Stimulated activated CD8-positive, alpha-beta memory T cell treated with anti-CD3 and anti-CD28 coated beads, Interleukin-12 subunit alpha, Interleukin-12 subunit beta, amount 100 ng/mL, for 1 hour (primary cell): ENCODE measurements at regions not wholly inside any gene's neighbourhood (a gene's known extent, or its start where the extent isn't known, plus 50 kb on each side); places are given as distances from the start of the nearest gene placed in this dataset.
"Not testable (repeated sequence)": the region's sequence is repeated elsewhere in the genome, so short reads cannot be mapped to it uniquely, and the experiment has no call there.

Experiments
- DNase-seq: peaks from one replicate; pipeline ENCODE4 v3.0.0-alpha.2; 2020; ENCODE audit warnings: low read depth

DNA sequence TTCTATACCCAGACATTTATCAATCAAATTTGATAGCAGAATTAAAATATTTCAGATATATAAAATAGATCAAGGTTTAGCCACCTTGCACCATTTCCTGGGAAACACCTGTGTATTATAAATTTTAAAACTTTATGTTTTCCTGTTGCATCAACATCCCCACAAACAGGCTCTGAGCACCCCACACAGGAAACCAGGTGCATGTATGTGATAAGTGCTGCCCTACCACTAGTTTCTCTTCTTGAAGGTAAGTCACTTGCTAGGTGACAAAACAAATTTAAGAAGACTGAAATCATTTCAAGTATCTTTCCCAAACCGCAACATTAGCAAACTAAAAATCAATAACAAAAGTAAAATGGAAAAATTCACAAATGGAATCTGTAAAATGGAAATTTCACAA, 496.1 kb upstream of the CCDC54 start:
- DNase-seq, result no peak

DNA sequence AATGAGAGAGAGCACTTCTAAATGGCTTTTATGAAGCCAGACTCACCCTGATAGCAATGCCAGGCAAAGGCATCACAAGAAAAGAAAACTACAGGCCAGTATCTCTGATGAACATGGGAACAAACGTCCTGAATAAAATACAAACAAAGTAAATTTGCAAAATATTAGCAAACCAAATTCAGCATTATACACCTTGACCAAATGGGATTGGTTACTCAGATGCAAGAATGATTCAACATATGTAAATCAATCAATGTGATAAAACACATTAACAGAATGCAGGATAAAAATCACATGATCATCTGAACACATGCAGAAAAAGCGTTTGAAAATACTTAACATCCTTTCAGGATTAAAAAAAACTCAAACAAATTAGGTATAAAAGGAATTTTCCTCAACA, 494.9 kb upstream of the CCDC54 start:
- no peak for DNase-seq

GRCh38 chr3:106906074-106906473, 471.2 kb upstream of the CCDC54 start:
- DNase-seq, result no peak

GRCh38 chr3:106908181-106908938, 468.9 kb upstream of the CCDC54 start:
- no peak for DNase-seq

- no peak for DNase-seq
These were observed 464.0 kb upstream of the CCDC54 start for GRCh38 chr3:106913111-106913698.

- DNase-seq, result no peak
These were observed 463.3 kb upstream of the CCDC54 start for GRCh38 chr3:106913966-106914365.

DNA sequence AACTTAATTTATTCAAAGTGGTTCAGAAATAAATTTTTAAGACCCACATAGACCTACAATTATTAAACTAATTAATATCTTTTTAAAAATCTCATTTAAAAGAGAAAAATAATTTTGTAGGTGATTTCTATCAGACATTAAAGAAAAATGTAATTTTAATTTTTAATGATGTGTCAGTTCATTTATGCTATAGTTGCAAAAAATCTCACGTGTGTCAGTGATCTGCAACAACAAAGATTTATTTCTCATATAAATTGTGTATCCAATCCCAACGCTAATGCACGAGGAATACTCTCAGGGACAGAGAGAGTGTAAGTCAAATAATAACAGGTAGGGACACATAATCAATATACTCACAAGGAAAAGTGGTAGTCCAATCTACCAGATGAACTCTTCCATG, 456.6 kb upstream of the CCDC54 start:
- no peak for DNase-seq

DNA sequence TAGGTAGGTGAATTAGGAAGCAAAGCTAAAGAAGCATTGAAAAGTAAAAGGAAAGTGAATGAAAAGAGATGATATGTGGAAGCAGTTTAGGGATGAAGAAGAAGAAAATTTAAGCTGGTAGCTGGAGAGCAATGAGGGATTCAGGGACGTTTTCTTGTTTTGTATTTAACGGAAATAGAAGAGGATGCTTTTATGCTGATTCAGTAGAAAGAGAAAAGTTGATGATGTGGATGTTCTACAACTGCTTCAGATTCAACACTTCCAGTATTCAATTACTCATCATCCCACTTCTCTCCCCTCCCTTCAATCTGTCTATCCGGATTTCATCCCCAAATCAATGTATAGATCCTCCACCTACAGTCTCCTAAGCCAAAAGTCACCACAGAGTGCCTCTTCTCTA, 448.2 kb upstream of the CCDC54 start:
- DNase-seq, result no peak

GRCh38 chr3:106930086-106930485, 447.2 kb upstream of the CCDC54 start:
- DNase-seq, result no peak

- DNase-seq, result no peak
These were observed 445.3 kb upstream of the CCDC54 start for GRCh38 chr3:106931904-106932303.

GRCh38 chr3:106936337-106936736, 440.9 kb upstream of the CCDC54 start:
- no peak for DNase-seq

DNA sequence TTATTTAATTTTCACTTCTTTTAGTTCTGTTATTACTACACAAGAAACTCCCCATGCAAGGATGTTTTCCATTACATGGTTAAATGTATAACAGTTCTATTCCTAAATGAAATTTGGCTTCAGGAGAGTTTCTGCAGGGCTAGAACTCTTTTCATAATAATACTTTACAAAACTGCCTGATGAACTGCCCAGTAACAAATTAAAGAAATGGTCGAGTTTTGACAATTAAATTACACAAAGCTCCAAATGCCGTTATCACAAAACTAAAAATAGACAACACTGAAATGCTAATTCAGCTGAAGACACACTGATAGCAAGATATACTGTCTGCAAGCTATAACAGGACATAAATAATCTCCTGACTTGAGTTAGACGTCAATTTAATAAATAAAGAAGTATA, 435.2 kb upstream of the CCDC54 start:
- DNase-seq, result no peak

GRCh38 chr3:106943071-106943470, 434.2 kb upstream of the CCDC54 start:
- no peak for DNase-seq

DNA sequence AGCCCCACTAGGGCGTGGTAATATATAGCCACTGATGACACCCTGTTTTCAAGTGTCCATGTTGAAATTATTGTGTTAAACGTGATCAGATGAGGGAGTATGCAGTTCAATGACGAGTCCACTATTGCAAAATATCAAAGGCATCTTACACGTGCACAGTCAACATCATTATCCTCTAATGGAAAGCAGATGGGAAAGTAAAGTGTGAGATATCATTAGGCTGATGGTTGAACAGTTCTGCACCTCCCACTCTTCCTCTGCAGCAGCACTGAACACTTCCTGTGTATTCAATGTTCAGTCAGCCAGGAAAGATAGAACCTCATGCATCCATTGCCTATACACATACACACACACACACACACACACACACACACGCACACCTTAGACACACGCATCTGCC, 431.8 kb upstream of the CCDC54 start:
- DNase-seq, result no peak

DNA sequence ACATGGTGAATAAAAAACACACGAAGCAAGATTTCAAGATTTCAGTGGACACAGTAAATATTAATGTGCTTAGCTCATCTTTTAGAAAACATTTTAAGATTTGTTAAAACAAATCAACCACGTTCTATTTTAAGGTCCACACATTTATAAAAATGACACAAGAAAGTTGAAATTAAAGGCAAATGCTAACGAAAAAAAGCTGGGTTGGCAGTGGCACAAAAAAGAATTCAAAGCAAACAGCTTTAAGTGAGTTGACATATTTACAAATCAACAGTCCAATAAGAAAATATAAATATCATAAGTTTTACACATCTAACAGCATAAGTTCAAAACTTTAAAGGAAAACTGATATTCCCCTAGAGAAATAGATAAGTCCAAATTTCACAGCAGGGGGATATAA, 430.4 kb upstream of the CCDC54 start:
- DNase-seq, result no peak

DNA sequence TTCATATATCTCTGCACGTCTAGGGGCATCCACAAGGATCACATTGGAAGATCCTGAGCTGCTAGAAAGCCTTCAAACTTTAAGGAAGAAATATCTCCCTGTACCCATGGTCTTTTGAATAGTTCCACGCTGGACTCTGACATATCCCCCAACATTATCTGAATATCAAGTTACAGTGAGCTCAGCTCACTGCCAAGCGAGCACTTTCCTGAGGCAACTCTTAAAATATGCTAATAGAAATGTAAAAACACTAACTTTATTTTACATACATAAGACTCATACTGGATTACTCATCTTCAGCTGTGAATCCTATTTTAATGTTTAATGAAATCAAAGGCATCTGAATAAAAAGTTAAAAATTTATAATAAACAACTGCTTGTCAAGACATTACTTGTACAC, 420.2 kb upstream of the CCDC54 start:
- no peak for DNase-seq

DNA sequence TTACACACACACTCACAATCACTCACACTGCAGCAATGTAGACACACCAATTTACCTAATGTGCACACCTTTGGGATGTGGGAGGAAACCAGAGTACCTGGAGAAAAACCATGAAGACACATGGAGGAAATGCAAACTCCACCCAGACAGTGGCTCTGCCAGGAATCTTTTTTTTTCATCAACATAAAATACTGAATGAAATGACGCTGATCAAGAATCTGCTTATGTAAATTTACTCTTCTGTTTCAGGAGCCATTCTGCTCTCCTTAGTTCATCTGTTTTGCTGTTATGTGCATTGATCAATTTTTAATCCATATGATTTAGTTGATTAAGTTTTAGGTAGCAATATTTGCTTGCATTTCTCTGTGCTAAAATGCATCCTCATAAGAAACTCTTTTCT, 414.2 kb upstream of the CCDC54 start:
- DNase-seq, result no peak

DNA sequence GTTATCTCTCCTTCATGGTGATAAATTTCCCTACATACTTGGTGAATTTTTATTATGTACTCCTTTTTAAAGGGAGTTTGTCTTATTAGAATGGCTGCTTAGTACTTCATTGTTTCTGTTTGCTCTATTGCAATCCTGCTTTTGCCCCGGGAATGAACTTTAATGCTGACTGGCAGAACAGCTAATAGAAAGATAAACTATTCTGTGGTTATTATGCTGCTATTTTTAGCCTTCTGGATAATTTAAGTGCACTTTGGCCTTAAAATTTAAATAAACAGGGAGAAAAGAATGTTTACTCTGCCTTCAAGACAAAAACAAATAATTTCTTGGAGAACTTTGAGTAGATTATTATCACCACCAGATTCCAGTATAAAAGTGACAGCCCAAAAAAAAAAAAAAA, 413.8 kb upstream of the CCDC54 start:
- no peak for DNase-seq

DNA sequence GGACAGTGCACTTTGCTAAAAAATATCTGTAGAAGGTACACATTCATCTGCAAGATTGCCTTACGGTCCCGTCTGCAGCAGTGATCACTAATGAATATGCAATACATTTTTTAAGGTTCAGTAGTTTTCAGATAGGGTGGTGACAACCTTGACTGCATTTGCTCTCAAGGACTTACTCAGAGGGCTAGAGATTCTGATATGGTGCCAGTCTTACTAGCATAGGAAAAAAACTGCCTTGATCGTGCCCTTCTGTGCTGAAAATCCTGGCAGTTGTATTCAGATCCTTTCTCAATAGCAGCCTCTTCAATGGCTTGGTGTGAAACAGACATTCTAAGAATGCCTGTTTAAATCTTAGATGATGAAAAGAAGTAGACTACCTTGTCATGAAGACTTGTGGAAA, 411.9 kb upstream of the CCDC54 start:
- no peak for DNase-seq

DNA sequence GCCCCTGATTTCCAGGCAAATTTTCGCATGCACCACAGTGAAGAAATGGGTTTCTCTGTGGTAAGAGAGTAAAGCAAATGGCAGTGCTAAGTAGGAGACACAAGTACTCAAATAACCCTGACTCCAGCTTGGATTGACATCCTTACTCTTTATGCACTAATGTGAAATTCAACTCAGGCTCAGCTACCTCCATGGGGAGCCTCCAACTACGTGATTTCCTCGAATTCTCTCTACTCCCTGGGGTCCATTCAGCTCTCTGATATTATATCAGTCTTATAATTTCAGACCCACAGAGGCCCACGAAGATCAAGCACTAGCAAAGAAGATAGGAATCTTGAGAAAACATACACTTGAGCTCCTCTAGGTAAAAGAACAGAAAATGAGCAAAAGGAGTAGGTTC, 407.6 kb upstream of the CCDC54 start:
- no peak for DNase-seq

DNA sequence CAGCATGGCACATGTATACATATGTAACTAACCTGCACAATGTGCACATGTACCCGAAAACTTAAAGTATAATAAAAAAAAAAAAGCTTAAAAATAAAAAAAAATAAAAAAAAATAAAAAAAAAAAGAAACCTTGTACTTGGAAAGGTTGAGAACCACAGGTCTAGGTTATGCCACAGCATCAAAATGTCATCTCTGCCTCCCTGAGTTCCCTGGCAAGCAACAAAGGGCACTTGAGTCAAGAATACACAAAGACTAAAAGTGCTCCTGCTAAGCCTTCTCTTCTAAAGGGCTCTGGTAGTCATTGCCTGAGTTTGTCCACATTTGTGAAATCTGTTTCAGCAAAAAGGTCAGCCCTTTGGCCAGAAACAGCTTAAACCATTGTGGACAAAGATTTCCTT, 395.8 kb upstream of the CCDC54 start:
- no peak for DNase-seq

DNA sequence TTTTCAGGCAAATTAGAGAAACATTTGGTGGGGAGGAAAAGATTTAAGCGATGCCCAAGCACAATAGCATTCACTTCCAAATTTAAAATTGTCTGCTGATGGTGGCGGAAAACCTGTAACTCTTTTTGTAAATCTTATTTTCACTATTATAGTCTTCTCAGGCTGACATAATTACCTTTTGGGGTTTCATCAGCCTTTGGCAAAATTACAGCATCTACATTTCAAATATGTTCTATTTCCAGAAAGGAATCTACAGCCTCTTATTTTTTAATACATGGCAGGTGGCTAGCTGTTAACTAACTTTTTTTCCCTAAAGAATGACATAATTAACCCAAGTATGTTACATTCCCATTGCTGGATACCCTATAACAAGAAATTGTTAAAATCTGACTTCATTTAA, 391.5 kb upstream of the CCDC54 start:
- DNase-seq, result no peak

GRCh38 chr3:106998841-106999682, 378.2 kb upstream of the CCDC54 start:
- not testable (repeated sequence) for DNase-seq
